ENCODE measurements at regions not wholly inside any gene's neighbourhood (a gene's known extent, or its start where the extent isn't known, plus 50 kb on each side); places are given as distances from the start of the nearest gene placed in this dataset.
"Not testable (repeated sequence)": the region's sequence is repeated elsewhere in the genome, so short reads cannot be mapped to it uniquely, and the experiment has no call there.

DNA sequence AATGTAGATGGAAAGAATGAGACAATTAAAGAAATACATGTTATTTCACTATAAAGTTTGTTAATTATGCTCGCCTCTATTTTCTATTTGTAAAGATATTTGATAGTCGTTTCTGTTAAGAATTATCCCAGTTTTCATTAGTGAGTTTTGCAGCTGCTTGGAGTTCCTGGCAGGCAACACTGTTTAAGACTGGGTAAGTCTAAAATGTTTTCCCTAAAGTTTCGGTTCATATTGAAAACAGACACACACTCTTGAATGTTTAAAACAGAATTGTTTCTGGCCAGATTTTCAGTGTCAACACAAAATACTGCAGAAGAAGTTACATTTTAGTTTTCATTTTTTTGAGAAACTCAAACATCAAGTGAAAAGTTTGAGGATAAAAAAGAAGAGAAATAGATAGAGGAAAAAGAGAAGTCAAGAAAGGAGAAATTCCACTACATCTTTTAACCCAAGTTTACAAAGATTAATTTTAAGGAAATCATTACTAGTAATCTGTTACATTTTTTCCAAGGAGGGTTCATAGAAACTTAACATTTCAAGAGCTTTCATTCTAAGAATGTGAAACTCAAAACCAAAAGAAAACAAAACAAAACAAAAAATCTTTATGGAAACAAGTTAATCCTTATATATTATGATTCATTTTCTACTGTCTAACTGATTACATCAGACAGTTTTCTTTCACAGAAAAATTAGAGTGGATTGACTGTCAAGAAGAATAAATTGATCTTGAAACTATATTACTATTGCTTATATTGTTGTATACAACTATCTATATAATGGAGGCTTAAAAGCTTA is 305.5 kb downstream of the FAT4 start:
- DNase-seq = no peak

DNA sequence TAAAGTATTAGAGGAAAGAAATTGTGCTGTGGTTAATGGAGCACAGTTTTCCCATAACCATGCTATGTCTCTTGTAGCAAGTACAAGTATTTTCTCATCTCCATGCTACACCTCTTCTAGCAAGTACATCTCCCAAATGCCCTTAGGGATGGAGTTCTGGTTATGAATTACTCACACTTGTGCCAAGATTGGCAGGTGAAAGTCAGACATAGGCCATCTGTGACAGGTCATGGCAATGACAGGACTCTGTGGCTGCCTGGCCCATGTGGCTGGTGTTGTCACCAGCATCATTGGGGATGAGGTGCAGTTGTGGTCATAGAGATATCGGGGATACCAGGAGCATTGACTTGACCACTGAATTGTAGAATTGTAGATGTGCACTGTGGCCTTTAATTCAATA is 310.2 kb downstream of the FAT4 start:
- no peak for DNase-seq

DNA sequence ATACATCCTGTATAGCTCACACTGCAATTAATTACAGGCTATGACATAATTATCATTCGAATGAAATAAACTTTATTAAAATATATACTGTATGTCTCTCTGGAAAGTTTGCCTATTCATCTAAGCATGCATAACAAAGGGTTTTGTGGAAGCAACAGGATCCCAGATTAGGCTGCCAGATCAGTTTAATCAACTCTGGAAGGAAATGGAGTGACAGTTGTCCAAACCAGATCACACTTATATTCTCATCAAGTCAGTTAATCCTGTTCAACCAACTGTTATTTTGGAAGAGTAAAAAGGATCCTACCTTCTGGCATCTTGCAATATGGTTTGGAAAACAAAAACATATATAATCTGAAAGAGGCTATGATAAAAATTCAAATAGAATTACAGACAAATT is 312.2 kb downstream of the FAT4 start:
- DNase-seq = peak; percentile 70 to 76

DNA sequence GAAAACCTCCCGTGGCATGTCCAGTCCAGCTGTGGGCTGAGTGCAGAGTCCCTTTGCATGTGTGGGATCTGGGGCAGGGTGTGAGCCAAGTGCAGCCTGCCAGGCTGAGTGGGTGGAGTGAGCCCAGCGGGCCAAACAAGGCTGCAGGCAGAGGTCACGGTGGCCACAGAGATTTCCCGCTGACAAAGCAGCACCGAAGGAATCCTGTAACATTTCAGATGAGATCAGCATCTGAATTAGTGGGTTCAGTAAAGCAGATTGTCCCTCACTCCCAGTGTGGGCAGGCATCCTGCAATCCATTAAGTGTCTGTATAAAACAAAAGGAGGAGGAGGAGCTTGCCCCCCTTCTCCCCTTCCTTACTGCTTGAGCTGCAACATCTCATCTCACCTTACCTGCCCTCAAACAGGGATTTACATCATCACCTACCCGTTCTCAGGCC is 324.4 kb downstream of the FAT4 start:
- no peak for DNase-seq

DNA sequence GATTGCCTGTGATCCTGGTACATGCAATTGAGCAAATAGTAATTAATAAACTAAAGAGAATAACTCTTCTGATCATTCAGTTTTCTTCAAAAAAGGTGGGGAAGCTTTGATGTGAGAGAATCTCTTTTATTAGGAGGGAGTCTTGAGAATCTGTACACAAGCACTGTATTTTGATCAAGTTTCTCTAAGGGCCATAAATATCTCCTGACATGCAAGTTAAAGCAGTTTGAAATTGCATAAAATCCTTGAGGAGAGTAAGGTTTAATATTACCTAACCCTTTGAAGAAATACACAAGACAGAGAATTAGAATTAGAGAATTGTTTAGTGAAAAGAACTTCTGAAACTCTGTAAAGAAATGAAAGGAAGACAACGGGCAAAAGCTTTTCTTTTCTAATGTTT is 326.9 kb downstream of the FAT4 start:
- DNase-seq = no peak

DNA sequence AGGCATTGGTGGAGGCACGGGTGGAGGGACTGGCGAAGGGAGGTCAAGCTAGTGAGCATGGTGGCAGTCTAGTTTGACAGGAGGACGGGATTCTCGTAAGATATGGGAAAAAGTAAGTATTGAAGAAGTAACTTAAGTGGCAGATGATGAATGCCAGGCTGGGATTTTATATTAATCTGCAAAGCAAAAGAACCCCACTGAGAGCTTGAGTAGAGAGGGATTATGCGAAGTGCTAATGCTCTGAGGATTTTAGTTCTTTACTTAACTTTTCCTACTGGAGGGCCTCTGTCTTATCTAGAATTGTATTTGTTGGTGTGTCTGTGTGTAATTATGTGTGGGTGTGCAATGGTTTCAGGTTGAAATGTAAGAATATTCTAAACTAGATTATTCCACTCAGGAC is 327.9 kb downstream of the FAT4 start:
- DNase-seq = peak; percentile 14 to 57

DNA sequence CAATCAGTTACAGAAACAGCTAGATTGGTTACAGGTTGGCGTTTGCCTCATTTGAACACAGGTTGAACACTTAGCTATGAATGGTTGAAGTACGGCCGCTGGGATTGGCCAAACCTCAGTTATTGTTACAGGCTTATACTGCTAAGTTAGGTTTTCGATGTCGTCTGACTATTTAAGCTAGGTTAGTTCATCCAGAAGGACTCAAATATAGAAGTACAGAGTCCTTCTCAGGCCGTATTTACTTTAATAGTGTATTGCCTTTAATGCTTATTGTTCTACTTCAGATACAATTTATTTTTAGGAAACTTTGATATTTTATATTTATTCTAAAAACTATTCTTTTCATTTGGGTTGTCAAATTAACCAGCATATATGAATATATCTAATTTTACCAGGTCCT is 334.7 kb downstream of the FAT4 start:
- no peak for DNase-seq

DNA sequence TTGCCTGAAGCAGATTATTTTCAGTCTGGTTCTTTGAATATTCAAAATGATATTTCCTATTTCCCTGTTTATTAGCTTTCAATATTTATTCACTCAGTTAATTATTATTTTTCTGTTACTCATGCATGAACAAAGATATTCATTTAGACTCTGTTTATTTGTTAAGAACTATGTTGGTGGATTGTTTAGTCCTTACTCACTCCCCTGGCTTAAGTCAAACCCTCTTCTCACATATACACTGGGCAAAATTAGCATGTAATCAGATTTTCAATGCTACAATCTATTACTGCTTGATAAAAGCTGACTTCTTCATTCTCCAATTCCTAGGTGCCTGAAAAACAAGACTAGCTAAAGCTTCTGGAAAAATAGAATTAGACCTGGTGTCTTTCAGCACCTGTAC is 335.8 kb downstream of the FAT4 start:
- DNase-seq = no peak

DNA sequence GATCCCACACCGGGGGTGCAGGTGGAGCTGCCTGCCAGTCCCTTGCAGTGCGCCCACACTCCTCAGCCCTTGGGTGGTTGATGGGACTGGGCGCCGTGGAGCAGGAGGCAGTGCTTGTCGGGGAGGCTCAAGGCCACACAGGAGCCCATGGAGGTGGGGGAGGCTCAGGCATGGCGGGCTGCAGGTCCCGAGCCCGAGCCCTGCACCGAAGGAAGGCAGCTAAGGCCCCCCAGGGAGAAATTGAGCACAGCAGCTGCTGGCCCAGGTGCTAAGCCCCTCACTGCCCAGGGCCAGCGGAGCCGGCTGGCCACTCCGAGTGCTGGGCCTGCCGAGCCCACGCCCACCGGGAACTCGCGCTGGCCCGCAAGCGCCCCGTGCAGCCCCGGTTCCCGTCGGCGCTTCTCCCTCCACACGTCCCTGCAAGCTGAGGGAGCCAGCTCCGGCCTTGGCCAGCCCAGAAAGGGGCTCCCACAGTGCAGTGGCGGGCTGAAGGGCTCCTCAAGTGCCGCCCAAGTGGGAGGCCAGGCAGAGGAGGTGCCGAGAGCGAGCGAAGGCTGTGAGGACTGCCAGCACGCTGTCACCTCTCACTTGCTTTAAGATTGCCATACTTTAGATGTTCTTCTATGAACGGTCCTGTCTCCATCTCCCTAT is 337.1 kb downstream of the FAT4 start:
- not testable (repeated sequence) for DNase-seq

DNA sequence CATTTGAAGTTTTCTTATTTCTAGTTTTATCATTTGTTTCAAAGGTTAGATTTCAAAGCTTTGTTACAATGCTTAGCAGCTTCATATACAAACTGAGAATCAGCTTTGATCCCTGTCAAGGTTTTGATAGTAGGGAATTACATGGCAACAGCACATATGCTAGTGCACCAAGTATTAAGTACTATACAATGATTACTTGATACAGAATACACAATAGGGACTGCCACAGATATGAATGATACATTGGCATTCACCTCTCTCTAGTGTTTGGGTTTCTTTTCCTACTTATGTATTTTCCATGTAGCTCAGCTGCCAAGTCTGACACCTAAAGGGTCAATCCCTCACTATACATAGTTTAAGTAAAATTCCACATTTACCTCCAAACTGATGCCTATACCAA is 344.0 kb downstream of the FAT4 start:
- DNase-seq = no peak

DNA sequence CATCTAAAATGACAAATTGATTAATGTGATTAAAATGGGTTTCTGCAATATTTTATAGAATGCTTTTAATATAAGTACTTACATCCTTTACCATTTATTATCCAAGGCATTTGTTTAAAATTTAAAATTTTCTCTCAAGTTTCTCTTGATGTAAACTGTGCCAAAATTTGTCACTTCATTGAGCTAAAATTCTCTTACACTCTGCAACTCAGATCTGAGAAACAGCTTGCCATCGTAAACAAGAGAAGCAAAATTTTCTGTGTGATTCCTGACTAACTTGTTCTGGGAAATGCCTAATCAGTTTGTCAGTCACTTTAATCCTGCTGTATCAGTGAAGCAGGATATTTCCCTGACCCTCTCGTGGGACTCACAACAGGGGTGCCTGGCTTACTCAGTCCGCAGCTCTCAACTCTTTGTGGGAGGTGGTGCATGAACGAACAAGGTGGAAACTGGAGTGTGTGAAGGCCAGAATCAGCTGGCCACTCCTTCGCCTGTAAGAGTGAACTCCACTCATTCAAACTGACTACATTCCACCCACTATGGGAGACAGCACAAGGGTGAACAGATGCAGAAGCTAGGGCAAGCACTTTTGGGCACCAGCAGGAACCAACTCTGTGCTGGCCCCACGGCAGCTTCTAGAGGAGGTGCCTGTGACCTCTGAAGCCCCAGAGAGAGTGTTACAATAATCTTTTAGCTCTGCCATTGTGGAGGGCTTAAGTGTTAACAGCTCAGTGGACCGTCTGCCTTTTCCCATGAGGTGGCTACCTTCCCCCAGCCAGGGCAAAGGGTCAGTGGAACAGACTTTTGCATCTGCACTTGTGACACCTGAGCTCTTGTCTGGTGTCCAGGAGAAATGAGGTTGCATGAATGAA is 349.4 kb downstream of the FAT4 start:
- no peak for DNase-seq

DNA sequence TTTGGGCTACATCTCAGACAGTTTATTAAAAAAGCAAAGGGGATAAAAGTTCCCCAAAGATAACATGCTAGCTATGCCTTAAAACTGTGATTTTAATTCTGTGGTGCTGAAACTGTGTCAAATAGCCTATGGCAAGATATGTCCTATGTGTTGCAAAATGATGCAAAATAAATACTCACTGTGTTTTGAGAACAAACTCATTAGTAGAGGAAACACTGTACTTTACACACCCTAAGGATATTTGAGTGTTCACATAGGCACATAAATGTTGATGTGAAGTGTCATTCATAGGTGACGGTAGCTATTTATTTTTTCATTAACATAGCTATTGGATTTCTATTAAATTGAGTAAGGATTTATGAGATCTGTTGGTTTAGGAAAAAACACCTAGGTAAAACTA is 351.9 kb downstream of the FAT4 start:
- DNase-seq = no peak

DNA sequence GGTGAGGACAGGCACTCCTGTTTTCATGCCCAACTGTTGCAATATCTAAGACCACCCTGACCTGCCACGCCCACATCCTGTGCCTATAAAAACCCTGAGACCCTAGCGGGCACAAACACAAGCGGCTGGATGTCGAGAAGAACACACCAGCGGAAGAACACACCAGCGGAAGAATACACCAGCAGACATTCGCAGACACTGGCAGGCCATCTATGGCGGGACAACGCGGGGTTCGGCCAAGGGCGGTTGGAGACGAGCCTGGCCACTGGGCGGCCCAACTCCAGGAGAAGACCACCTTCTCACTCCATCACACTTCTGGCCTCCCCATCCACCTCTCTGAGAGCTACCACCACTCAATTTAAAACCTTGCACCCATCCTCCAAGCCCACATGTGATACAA is 361.4 kb downstream of the FAT4 start:
- DNase-seq = no peak

DNA sequence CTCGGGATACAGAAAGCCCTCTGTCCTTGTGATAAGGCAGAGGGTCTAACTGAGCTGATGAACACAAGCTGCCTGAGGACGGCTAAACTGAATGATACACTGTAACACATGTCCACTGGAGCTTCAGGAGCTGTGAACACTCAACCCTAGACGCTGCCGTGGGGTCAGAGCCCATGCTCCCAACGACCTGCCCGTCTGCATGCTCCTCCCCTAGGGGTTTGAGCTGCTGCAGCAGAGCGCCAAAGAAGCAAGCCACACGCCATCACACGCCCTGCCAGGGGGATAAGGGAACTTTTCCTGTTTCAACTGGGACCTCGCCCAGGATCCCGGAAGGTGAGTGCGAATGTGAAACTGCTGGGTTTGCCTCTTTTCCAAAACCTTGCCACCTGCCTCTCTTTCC is 361.8 kb downstream of the FAT4 start:
- no peak for DNase-seq

DNA sequence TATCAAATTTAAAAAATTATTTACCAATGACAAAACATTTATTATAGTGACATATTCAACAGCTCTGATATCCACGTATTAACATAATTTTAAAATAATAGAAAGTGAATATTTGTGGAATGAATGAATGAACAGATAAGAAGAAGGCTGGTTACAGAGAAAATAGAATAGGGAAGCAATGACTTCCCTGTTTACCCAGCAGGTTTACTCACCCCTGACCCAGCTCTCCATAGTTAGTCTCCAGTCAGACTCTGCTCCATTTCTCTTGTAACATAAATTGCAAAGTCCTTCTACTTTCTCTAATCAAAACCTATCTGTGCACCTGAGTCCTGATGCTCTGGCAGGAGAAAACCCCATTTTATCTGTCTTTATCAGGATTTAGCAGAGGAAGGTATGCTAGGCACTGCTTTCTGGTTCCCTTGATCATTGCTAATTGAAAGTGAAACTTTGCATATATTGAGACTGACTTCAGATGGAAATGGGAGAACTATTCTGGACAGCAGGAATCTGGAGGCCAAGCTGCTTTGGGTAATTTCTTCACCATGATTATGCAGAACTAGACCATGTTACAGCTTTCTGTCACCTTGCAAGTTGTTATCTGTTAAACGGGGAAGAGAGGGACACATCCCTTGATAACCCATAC is 363.0 kb downstream of the FAT4 start:
- DNase-seq = peak in 1 of 2 experiments; percentile 17

DNA sequence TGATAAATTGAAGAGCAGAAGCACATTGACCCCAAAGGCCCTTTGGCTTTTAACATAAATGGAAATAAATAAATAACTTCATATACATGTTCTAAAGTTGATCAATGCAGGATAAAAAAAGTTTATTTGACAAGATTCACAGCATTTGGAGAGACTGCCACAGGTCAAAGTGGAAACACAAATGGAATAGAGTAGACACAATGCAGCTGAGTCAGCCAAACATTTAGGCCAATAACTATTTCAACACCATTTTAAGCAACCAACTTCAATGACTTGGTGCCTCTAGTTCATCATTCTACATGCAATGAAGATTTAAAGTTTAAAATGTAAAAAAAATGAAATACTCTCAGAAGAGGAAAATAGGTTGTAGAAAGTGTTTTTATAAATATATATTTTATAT is 365.2 kb downstream of the FAT4 start:
- no peak for DNase-seq

DNA sequence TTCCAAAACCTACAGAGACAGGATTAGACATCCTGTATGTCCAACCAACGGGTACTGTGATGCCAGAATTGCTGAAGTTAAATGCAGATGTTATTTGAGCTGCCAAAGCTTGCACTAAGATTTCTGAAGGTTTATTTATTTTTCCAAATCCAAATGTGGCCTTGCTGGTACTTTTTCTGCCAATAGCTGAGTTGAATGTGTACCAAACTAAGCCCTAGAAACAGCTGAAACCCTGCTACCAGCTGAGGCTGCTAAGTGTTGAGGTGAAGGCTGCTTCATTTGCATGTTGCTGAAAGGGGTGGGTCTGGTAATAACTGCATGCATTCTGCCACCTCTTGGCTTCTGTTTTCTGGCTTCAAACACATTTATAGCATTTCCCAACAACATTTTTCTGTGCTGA is 366.5 kb downstream of the FAT4 start:
- peak in 1 of 2 experiments; percentile 1 for DNase-seq

DNA sequence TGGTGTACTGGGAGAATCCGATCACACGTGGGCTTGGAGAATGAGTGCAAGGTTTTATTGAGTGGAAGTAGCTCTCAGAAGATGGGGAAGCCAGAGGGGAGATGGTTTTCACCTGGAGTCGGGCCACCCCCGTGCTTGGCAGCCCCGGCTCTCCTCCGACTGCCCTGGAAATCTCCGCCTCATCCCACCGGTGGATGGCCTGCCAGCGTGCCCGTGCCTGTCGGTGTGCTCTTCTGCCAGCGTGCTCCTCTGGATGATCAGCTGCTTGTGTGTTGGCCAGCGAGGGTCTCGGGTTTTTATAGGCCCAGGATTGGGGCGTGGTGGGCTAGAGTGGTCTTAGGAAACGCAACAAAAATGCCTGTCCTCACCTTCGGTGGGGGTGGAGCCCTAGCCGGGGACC is 368.0 kb downstream of the FAT4 start:
- no peak for DNase-seq

DNA sequence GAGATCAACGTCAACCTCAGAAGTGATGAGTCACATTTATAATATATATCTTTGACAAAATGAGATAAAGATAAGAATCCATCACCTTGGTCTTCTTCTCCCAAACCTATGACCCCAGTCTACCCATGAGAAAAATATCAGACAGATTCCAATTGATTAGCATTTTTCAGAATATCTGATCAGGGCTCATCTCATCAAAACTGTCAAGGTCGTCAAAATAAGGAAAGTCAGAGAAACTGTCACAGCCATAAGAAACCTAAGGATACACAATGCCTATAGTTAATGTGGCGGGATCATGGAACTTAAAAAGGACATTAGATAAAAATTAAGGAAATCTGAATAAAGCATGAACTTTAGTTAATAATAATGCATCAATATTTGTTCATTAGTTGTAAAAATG is 374.1 kb downstream of the FAT4 start:
- DNase-seq = no peak

DNA sequence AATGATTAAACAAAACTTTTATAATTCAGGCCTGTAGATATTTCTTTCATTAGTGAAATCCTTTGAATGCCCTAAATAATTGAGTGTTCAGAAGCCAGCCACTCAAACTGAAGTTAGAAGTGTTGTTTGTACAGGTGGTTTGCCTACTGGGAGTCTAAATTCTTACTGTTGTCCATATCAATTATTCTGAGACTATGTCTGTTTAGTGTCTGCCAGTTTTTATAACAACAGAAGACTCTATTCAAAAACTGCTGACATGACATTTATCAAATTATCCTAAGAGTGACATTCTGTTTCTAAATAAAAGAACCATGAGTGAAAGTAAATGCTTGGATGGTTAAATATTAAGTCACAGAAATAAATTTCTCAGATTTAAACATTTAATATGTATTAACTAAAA is 375.1 kb downstream of the FAT4 start:
- DNase-seq = no peak

DNA sequence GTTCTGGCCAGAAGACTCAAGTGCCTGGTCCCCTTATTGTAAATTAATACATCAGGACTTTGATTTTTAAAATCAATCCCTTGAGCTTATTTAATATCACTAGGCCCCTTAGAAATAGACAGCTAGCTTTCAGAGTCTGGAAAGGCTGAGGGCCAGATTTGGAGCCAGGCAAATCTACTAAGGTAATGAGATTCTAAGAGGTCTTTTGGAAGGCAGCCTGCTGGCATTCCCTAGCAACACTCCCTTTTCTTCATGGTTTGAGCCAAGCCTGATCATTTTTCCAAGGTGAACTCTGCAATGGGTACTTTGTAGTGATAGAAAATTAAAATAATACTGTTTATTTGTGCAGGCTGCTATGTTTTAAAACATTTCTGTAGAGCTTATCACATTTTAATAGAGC is 378.5 kb downstream of the FAT4 start:
- DNase-seq = no peak

DNA sequence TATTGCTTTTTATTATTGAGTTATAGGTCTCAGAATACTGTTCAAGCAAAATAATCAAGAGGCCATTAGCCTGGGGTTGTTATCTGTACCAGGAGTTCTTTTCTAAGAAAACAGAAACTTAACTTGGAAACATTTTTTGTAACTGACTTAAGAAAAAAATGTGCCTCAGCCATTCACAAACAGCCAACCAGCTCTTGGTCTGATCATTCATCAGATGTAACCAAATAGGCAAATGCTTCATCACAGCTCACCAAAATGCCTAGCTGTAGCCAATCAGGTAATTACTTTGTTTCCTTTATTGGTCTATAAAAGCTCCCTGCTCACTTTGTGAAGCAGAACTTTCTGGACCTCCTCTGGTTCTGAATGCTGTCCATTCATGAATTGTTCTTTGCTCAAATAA is 387.7 kb downstream of the FAT4 start:
- no peak for DNase-seq

DNA sequence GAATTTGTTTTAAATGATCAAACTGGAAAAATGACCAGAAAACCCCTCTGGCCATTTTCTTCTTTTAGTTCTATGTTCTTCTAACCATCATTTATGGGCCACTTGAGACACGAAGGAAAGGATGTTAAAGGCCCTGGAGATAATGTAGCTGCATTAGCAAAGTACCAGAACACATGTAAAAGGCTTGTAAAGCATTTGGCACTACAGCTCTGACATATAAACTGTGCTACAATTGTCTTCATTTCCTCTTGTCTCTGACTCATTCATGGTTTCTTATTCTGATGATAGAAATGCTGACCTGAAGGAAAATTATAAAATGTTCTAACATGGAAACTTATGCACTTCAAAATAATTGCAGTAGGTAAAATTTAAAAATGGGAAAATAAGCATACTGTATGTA is 388.7 kb downstream of the FAT4 start:
- DNase-seq = no peak
